GM10248 (cell line): ENCODE measurements at regions not wholly inside any gene's neighbourhood (a gene's known extent, or its start where the extent isn't known, plus 50 kb on each side); places are given as distances from the start of the nearest gene placed in this dataset.

Experiments
- CTCF ChIA-PET: fragments of 300-600 bp; sonication (Branson Sonifier 250); formaldehyde crosslinking; extraction: SDS; loops from one replicate; lab custom pipeline; 2021; ENCODE audit warnings: antibody characterized with exemption; lab: Yijun Ruan, JAX
- POLR2A ChIA-PET: fragments of 350-650 bp; sonication (Branson Sonifier 250); formaldehyde crosslinking; extraction: SDS; loops from one replicate; lab custom pipeline; 2020; ENCODE audit warnings: antibody characterized with exemption; lab: Yijun Ruan, JAX
- DNase-seq: peaks from one replicate; pipeline ENCODE4 v3.0.0; 2012; ENCODE audit errors: extremely low spot score
- TF ChIP-seq, protein P1 (sequence below): IDR thresholded peaks from 2 replicates; pipeline ENCODE4 v1.5.1; 2012; ENCODE audit warnings: mild to moderate bottlenecking, low read depth; ENCODE audit errors: extremely low read depth, missing control alignments, control extremely low read depth

DNA sequence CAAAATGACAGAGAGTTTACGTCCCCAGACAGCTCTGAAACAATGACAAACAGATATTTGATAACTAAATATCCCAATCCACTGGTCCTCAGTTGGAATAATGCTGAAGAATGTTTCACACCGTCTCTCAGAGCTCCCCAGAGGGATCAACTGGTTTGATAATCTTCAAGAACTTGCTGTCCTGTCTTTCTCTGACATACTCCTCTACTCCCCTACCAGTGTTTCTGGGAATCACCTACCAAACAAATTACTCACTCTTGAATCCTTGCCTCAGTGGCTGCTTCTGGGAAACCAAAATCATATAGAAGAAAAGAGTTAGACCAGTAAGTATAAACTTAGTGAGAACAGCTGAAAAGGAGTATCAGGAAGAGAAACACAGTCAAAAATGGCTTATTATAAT, 469.7 kb upstream of the JAG1 start:
- POLR2A ChIA-PET = no interaction called here
- DNase-seq = no peak
- CTCF ChIA-PET = interaction anchor here (1.0 to 1.5 kb wide), 2 partner anchors 14 to 16 kb away, joined by 4 read pairs; no protein-coding TSS in a partner anchor
- TF ChIP-seq, protein P1, sequence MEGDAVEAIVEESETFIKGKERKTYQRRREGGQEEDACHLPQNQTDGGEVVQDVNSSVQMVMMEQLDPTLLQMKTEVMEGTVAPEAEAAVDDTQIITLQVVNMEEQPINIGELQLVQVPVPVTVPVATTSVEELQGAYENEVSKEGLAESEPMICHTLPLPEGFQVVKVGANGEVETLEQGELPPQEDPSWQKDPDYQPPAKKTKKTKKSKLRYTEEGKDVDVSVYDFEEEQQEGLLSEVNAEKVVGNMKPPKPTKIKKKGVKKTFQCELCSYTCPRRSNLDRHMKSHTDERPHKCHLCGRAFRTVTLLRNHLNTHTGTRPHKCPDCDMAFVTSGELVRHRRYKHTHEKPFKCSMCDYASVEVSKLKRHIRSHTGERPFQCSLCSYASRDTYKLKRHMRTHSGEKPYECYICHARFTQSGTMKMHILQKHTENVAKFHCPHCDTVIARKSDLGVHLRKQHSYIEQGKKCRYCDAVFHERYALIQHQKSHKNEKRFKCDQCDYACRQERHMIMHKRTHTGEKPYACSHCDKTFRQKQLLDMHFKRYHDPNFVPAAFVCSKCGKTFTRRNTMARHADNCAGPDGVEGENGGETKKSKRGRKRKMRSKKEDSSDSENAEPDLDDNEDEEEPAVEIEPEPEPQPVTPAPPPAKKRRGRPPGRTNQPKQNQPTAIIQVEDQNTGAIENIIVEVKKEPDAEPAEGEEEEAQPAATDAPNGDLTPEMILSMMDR = no peak

DNA sequence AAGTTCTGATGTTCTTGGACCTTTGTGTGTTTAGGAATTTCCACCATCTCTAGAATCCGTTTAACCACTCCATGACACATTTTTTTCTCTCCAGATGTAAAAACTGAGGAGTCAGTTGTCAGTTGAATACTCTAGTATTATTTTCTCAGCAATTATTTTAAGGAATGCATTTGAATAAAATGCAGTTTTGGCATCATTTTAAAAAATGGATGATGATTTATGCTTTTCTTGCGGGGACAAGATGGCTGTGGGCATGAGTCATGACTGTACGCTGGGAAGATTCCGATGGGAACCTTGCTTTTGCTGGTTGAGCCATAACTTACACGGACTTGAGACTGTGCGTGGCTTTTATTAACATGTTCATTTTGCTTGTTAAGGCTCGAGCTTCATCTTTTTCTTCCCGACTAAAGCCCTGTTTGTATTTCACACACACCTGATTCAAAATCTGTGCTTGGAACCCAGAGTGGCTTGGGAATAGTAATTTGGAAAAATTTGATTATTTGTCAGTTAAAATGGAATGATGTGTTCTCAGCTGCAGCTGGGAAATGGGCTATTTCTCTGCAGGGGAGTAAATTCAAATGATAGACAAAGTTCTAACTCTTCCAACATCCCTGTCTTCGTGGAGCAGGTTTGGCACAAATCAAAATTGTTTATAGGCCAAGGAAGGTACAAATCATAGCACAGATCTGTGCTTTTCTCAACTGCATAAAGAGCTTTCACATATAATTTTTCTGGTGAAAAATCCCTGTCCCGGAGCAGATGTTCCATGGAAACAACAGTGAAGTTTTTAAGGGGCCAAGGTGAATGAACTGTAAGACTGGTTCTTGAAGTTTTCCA, 470.5 kb upstream of the JAG1 start:
- ChIA-PET POLR2A (no interaction called here), CTCF (no interaction called here)
- TF ChIP-seq, protein P1 = no peak
- no peak for DNase-seq

DNA sequence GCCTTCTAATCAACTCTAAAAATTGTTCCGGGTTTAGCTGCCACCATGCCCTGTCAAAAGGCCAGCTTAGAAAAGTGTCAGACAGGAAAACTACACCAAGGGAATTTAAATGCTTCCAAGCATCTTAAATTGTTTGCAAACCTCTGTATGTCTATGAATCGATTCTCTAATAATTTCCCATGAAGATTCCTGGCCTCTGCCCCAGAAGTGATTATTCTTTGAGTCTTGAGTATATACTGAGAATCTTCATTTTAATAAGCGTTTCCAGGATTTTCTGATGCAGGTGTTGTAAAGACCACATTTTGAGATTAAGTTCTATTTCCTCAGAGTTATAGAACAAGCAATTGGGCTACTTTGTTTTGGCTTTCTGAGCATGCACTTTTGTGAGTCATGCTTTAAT, 471.8 kb upstream of the JAG1 start:
- ChIA-PET POLR2A (no interaction called here), CTCF (interaction anchor here (1.8 kb wide), 1 partner anchor 12 kb away, joined by 4 read pairs; no protein-coding TSS in a partner anchor)
- TF ChIP-seq, protein P1 = no peak
- DNase-seq = no peak

DNA sequence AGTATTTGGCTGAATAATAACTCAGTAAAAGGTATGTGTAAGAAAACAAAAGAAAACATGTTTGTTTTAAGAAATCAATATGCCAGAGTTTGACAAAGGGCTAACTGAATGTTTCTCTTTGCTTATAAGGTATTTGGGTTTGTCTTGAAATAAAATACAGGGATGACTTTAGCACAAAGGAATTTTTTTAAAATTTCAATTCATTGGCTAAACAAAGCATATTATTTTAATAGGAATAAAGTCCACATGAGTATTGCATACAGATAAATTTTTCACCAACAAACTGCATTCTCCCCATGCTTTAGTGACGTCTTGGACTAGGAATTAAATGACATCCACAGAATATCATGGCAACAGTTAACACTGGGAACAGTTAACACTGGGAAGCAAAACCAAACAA, 480.0 kb upstream of the JAG1 start:
- no peak for DNase-seq
- TF ChIP-seq, protein P1 = no peak
- CTCF ChIA-PET = no interaction called here
- POLR2A ChIA-PET = no interaction called here

DNA sequence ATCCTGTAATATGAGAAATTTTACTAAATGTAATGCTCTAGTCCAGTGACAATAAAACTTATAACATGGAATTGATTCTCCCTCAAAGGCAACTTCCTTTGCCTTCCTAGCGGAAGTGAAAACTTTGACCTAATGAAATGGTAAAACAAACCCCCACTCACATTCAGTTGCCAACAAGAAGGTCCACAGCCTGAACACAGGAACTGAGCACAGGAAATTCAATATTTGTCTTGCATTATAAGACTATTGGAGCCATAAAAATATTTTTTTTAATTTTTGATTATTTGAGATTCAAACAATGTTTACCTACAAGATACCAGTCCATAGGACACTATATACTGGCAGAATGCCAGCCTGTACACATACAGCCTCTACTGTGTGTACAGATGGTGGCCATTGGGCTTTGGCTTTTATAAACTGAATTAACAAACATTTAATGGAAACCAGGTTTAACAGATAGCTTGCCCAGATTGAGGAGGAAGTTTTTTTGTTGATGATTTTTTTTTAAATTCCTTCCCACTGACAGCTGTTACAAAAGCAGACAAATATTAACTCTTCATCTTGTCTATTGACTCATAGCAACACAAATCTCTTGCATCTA, 481.5 kb upstream of the JAG1 start:
- DNase-seq = no peak
- CTCF ChIA-PET = no interaction called here
- TF ChIP-seq, protein P1 = no peak
- POLR2A ChIA-PET = no interaction called here

DNA sequence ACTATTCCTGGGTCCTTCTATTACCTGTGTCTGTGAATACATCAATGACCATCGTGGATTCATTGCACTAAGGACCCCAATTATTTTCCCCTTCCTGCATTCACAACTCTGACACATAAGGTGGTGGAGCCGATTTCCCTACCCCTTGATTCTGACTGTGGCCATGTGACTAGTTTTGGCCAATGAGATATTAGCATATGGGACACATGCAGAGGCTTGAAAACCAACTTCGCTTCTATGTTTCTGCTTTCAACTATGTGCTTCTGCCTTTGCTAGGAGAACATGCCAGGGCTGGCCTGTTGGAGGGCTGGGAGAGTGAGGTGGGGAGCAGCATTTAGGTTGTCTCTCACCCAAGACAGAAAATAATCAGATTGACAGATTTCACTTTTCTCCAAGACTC, 483.1 kb upstream of the JAG1 start:
- ChIA-PET CTCF (interaction anchor here (1.0 kb wide), 1 partner anchor 14 kb away, joined by 4 read pairs; no protein-coding TSS in a partner anchor), POLR2A (no interaction called here)
- no peak for DNase-seq
- TF ChIP-seq, protein P1 = no peak
